Endothelial cell of umbilical vein (primary cell): ENCODE measurements at regions not wholly inside any gene's neighbourhood (a gene's known extent, or its start where the extent isn't known, plus 50 kb on each side); places are given as distances from the start of the nearest gene placed in this dataset.

ENCODE experiments used
- BruUV-seq: library from RNA; stranded (reverse); fragments of 400-500 nt; replicated peaks from 2 replicates; lab custom pipeline; 2021; lab: Mats Ljungman, UMichigan
- CTCF ChIA-PET: fragments of 300-600, 350-600 bp; sonication (Branson Sonifier 250); formaldehyde crosslinking; loops from one replicate; lab custom pipeline; 2021; ENCODE audit warnings: antibody characterized with exemption, inconsistent platforms; lab: Charles Lee
- POLR2A ChIA-PET: fragments of 300-600, 350-600 bp; sonication (Branson Sonifier 250); formaldehyde crosslinking; loops from one replicate; lab custom pipeline; 2021; ENCODE audit warnings: antibody characterized with exemption, inconsistent platforms; lab: Charles Lee
- DNase-seq: peaks from one replicate; pipeline ENCODE4 v3.0.0-alpha.2; 2011; ENCODE audit warnings: low read depth, low spot score
- FAIRE-seq: peaks from 2 replicates; lab custom pipeline; 2011; peaks lifted over from hg19 to GRCh38; lab: Jason Lieb, UNC
- H2AFZ ChIP-seq: 2 replicates; pipeline ENCODE4 v1.6.0; 2012; ENCODE audit warnings: low read depth, low read length, control low read depth, inconsistent platforms
- H3K27ac ChIP-seq: 2 replicates; pipeline ENCODE4 v1.5.1; 2011; ENCODE audit warnings: low read depth, mild to moderate bottlenecking, control low read depth, low read length, moderate library complexity; ENCODE audit not compliant: insufficient read depth
- H3K27me3 ChIP-seq, 2 experiments: 2 replicates each; pipeline versions ENCODE4 v1.6.0 to v1.6.1; 2011; ENCODE audit warnings: low read length in 2 of 2, mixed read lengths in 1 of 2; ENCODE audit not compliant: control insufficient read depth in 2 of 2, insufficient read depth in 2 of 2
- H3K36me3 ChIP-seq, 2 experiments: 2 replicates in 1 of 2; 3 replicates in 1 of 2; pipeline ENCODE4 v1.5.1; 2011; ENCODE audit warnings: low read length in 2 of 2, mild to moderate bottlenecking in 1 of 2, moderate library complexity in 1 of 2; ENCODE audit not compliant: control insufficient read depth in 2 of 2, insufficient read depth in 2 of 2; ENCODE audit errors: extremely low read depth in 1 of 2
- H3K4me1 ChIP-seq: 3 replicates; pipeline ENCODE4 v1.5.1; 2011; ENCODE audit warnings: mild to moderate bottlenecking, low read length; ENCODE audit not compliant: control insufficient read depth, insufficient read depth; ENCODE audit errors: extremely low read depth
- H3K4me2 ChIP-seq: 2 replicates; pipeline ENCODE4 v1.6.1; 2011; ENCODE audit warnings: low read length, control low read depth, mixed read lengths; ENCODE audit not compliant: insufficient read depth
- H3K4me3 ChIP-seq, 3 experiments: fragments of 200-600 bp in 1 of 3; sonication (generic), shearing (Covaris generic) in 1 of 3; replicated peaks in 1 of 3; 2 replicates each; pipeline ENCODE4 v1.5.1; 2011 to 2016; ENCODE audit warnings: control low read depth in 3 of 3, low read length in 3 of 3, mild to moderate bottlenecking in 2 of 3, inconsistent platforms in 1 of 3, low read depth in 1 of 3, moderate library complexity in 1 of 3; ENCODE audit not compliant: insufficient read depth in 1 of 3
- H3K79me2 ChIP-seq: 2 replicates; pipeline ENCODE4 v1.6.0; 2012; ENCODE audit warnings: low read length, inconsistent platforms; ENCODE audit not compliant: control insufficient read depth, insufficient read depth
- H3K9ac ChIP-seq: replicated peaks from 2 replicates; pipeline ENCODE3; 2011; ENCODE audit warnings: low read length, control low read depth; ENCODE audit not compliant: insufficient read depth; ENCODE audit errors: extremely low read depth
- H3K9me1 ChIP-seq: replicated peaks from 3 replicates; pipeline ENCODE4 v1.6.0; 2011; ENCODE audit warnings: mild to moderate bottlenecking, low read length; ENCODE audit not compliant: control insufficient read depth, insufficient read depth; ENCODE audit errors: extremely low read depth
- H3K9me3 ChIP-seq: replicated peaks from 2 replicates; pipeline ENCODE4 v1.5.1; 2012; ENCODE audit warnings: low read length, inconsistent platforms; ENCODE audit not compliant: control insufficient read depth, insufficient read depth
- H4K20me1 ChIP-seq: replicated peaks from 2 replicates; pipeline ENCODE3; 2011; ENCODE audit warnings: mild to moderate bottlenecking, low read length; ENCODE audit not compliant: control insufficient read depth, insufficient read depth; ENCODE audit errors: extremely low read depth
- EZH2 ChIP-seq: IDR thresholded peaks from 2 replicates; pipeline ENCODE4 v1.6.1; 2012; ENCODE audit warnings: borderline replicate concordance, low read depth, mild to moderate bottlenecking, moderate library complexity, low read length, inconsistent platforms; ENCODE audit not compliant: severe bottlenecking
- FOS ChIP-seq: IDR thresholded peaks from 2 replicates; pipeline ENCODE4 v1.6.1; 2011; ENCODE audit warnings: mild to moderate bottlenecking, low read length, moderate library complexity, borderline replicate concordance; ENCODE audit not compliant: insufficient read depth
- GATA2 ChIP-seq: IDR thresholded peaks from 2 replicates; pipeline ENCODE4 v1.7.0; 2011; ENCODE audit warnings: low read depth, mild to moderate bottlenecking, moderate library complexity, mixed read lengths, low read length; ENCODE audit not compliant: insufficient read length, insufficient read depth
- JUN ChIP-seq: IDR thresholded peaks from 2 replicates; pipeline ENCODE4 v1.6.1; 2011; ENCODE audit warnings: borderline replicate concordance, low read depth; ENCODE audit not compliant: insufficient read length, insufficient read depth
- MYC ChIP-seq: IDR thresholded peaks from one replicate; pipeline ENCODE4 v1.6.1; 2011; ENCODE audit warnings: mild to moderate bottlenecking, low read depth, low read length
- POLR2A ChIP-seq: IDR thresholded peaks from 2 replicates; pipeline ENCODE4 v1.6.1; 2012; ENCODE audit warnings: low read depth, mild to moderate bottlenecking, control low read depth, low read length
- POLR2AphosphoS5 ChIP-seq: IDR thresholded peaks from 2 replicates; pipeline ENCODE4 v1.6.1; 2012; ENCODE audit warnings: low read depth, mild to moderate bottlenecking, control low read depth, low read length, moderate library complexity; ENCODE audit not compliant: insufficient read depth
- dilution Hi-C: fragments of 300-500 bp; cut with MboI; formaldehyde crosslinking; loops from one replicate; pipeline ENCODE4 v1.15.0; 2019; ENCODE audit warnings: low sequenced_read_pairs; ENCODE audit not compliant: extremely low pct_ligation_motif_present
- intact Hi-C: fragments of 100-400 bp; cut with micrococcal nuclease; formaldehyde crosslinking; loops from one replicate; pipeline ENCODE4 v1.10.0; 2022
- TF ChIP-seq, protein P1 (sequence below): IDR thresholded peaks from 2 replicates; pipeline ENCODE4 v1.6.1; 2011; ENCODE audit not compliant: insufficient read depth, insufficient read length
- TF ChIP-seq, protein P2 (sequence below), 2 donors: IDR thresholded peaks; 1 replicate in 1 of 2; 2 replicates in 1 of 2; pipeline ENCODE4 v1.5.1; 2011; ENCODE audit warnings: low read length in 2 of 2, mild to moderate bottlenecking in 2 of 2, moderate library complexity in 2 of 2, control low read depth in 1 of 2, inconsistent platforms in 1 of 2, low read depth in 1 of 2; ENCODE audit not compliant: insufficient read depth in 1 of 2; ENCODE audit errors: extremely low read depth in 1 of 2

DNA sequence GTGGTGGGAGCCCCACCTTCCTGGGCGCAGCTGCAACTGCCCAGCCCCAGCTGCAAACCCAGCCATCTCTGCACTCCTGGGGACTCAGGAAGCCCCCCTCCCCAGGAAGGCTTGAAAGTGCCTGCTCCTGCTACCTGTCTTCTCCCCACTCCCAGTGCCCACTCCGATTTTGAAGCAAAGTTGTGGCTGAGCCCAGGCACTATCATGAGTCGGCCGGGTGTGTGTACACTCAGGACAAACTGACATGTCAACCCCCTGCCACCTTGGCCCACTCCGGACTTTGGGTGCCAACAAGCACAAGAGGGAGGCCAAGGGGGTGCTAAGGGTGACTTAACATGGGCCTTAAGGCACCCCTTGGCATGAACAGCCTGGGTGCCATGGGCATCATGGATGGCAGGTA lies 325.5 kb upstream of the PTGER4 start:
- FAIRE-seq (no peak), DNase-seq (no peak)
- Histone ChIP-seq H3K27me3 (no peaks in the 10 kb centered on the region), H2AFZ (no peak overlapping the region), H3K9me3 (no peaks in the 10 kb centered on the region), H3K4me3 (no peak overlapping the region), H3K27ac (no peak overlapping the region), H3K9ac (no peak overlapping the region), H3K9me1 (no peaks in the 10 kb centered on the region), H3K79me2 (no peaks in the 10 kb centered on the region), H3K36me3 (no peaks in the 10 kb centered on the region), H4K20me1 (no peaks in the 10 kb centered on the region), H3K4me1 (no peaks in the 10 kb centered on the region), H3K4me2 (no peak overlapping the region)
- TF ChIP-seq EZH2 (no peak), POLR2A (no peak), POLR2AphosphoS5 (no peak), GATA2 (no peak)
- intact Hi-C loops (no loop called here), dilution Hi-C loops (no loop called here)
- BruUV-seq = no TSS peak
- CTCF ChIA-PET = interaction anchor here (0.9 kb wide), 1 partner anchor 9 kb away, joined by 3 read pairs; no protein-coding TSS in a partner anchor
- POLR2A ChIA-PET = no interaction called here

DNA sequence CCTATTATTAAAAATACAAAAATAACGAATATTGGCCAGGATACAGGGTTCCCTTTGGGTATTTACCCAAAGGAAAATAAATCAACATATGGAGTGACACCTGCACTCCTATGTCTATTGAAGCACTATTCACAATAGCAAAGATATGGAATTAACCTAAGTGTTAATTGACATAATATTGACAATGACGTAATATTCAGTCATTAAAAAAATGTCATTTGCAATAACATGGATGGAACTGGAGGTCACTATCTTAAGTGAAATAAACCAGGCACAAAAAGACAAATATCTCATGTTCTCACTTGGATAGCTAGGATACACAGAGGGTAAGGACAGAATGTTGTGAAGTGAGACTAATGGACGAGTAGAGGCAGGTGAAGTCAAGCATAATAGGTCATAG lies 326.3 kb upstream of the PTGER4 start:
- FAIRE-seq (no peak), DNase-seq (no peak)
- no TSS peak for BruUV-seq
- Histone ChIP-seq H3K4me3 (no peak overlapping the region), H3K9ac (no peak overlapping the region), H3K9me1 (no peaks in the 10 kb centered on the region), H3K9me3 (no peaks in the 10 kb centered on the region), H2AFZ (no peak overlapping the region), H3K27me3 (no peaks in the 10 kb centered on the region), H3K4me1 (no peaks in the 10 kb centered on the region), H3K27ac (no peak overlapping the region), H3K36me3 (no peaks in the 10 kb centered on the region), H3K79me2 (no peaks in the 10 kb centered on the region), H4K20me1 (no peaks in the 10 kb centered on the region), H3K4me2 (no peak overlapping the region)
- ChIA-PET CTCF (no interaction called here), POLR2A (no interaction called here)
- dilution Hi-C loops = no loop called here
- intact Hi-C loops = no loop called here
- TF ChIP-seq MYC (no peak), POLR2AphosphoS5 (no peak), JUN (no peak), FOS (no peak), POLR2A (no peak), EZH2 (no peak), GATA2 (no peak)
- TF ChIP-seq, protein P1, sequence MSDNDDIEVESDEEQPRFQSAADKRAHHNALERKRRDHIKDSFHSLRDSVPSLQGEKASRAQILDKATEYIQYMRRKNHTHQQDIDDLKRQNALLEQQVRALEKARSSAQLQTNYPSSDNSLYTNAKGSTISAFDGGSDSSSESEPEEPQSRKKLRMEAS = no peak
- TF ChIP-seq, protein P2, sequence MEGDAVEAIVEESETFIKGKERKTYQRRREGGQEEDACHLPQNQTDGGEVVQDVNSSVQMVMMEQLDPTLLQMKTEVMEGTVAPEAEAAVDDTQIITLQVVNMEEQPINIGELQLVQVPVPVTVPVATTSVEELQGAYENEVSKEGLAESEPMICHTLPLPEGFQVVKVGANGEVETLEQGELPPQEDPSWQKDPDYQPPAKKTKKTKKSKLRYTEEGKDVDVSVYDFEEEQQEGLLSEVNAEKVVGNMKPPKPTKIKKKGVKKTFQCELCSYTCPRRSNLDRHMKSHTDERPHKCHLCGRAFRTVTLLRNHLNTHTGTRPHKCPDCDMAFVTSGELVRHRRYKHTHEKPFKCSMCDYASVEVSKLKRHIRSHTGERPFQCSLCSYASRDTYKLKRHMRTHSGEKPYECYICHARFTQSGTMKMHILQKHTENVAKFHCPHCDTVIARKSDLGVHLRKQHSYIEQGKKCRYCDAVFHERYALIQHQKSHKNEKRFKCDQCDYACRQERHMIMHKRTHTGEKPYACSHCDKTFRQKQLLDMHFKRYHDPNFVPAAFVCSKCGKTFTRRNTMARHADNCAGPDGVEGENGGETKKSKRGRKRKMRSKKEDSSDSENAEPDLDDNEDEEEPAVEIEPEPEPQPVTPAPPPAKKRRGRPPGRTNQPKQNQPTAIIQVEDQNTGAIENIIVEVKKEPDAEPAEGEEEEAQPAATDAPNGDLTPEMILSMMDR (IDR thresholded peaks at IDR 0.05; ENCODE audit: extremely low read depth in 1 of 2, insufficient read depth in 1 of 2, low read depth in 1 of 2, low read length in 2 of 2) = no peak
